ENCODE measurements at regions not wholly inside any gene's neighbourhood (a gene's known extent, or its start where the extent isn't known, plus 50 kb on each side); places are given as distances from the start of the nearest gene placed in this dataset.

DNA sequence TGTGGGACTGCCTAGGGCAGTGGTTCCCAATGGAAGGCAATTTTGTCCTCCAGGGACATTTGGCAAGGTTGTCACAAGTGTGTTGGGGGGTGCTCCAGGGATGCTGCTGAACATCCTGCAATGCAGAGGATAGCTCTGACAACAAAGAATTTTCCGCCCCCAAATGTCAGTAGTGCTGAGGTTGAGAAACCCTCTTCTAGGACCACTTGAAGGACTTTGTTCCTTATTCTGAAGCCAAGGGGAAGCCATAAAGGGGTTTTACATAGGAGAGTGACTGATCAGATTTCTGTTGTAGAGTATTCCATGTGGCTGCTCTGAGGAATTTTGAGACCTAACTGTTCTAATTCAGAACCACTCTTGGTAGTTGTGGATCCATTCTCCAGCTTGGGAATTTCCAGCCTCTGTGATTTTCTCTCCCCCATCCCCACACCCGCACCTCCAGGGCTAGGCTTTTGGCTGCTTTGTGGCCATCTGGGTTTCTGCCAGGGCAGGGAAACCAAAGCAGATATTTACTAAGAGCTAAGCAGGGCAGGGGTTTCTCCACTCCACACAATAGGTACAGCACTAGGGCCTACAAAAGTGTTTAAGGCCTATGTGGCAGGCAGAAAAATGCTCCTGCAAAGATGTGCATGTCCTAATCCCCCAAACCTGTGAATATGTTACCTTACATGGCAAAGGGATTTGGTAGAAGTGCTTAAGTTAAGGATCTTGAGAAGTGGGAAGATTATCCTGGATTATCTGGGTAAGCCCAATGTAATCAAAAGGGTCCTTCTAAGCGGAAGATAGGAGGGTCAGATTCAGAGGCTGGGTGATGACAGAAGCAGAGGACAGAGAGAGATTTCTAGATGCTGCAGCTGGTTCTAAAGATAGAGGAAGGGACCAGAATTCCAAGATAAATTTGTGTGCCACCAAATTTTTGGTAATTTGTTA is 135.4 kb downstream of the TMEM17 start:
- no peaks in the 10 kb centered on the region for H3K36me3 ChIP-seq (ENCODE audit: control insufficient read depth in 4 of 4, insufficient read depth in 3 of 4, low read depth in 1 of 4, low read length in 3 of 4)
- H3K9me3 ChIP-seq (ENCODE audit: control insufficient read depth in 4 of 4, low read length in 3 of 4), result peaks cover 0 to 8% (median 4%) of the 10 kb centered on the region in 4 donors
- 91% methylated on average over 3 of the region's 3 CpGs for WGBS
- H3K27me3 ChIP-seq (ENCODE audit: control insufficient read depth in 4 of 4, insufficient read depth in 4 of 4, low read length in 3 of 4), result no peaks in the 10 kb centered on the region
- no peak for DNase-seq (ENCODE audit: low spot score)
- TF ChIP-seq YY1 (IDR thresholded peaks at IDR 0.05), result no peak
- TF ChIP-seq, protein P1, sequence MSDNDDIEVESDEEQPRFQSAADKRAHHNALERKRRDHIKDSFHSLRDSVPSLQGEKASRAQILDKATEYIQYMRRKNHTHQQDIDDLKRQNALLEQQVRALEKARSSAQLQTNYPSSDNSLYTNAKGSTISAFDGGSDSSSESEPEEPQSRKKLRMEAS (IDR thresholded peaks at IDR 0.05), result no peak
- TF ChIP-seq NR2F2 (IDR thresholded peaks at IDR 0.05), result no peak
- TF ChIP-seq GABPA (IDR thresholded peaks at IDR 0.05 in 1 of 2, conservative IDR thresholded peaks at IDR 0.05 in 1 of 2), result no peak
- TF ChIP-seq SP1 (IDR thresholded peaks at IDR 0.05), result no peak
- TF ChIP-seq, protein P2, sequence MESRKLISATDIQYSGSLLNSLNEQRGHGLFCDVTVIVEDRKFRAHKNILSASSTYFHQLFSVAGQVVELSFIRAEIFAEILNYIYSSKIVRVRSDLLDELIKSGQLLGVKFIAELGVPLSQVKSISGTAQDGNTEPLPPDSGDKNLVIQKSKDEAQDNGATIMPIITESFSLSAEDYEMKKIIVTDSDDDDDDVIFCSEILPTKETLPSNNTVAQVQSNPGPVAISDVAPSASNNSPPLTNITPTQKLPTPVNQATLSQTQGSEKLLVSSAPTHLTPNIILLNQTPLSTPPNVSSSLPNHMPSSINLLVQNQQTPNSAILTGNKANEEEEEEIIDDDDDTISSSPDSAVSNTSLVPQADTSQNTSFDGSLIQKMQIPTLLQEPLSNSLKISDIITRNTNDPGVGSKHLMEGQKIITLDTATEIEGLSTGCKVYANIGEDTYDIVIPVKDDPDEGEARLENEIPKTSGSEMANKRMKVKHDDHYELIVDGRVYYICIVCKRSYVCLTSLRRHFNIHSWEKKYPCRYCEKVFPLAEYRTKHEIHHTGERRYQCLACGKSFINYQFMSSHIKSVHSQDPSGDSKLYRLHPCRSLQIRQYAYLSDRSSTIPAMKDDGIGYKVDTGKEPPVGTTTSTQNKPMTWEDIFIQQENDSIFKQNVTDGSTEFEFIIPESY (IDR thresholded peaks at IDR 0.05), result no peak
- TF ChIP-seq HNF4A (conservative IDR thresholded peaks at IDR 0.05), result no peak
- no peak for TF ChIP-seq RXRA (IDR thresholded peaks at IDR 0.05)
- no peak for TF ChIP-seq TAF1 (conservative IDR thresholded peaks at IDR 0.05)
- TF ChIP-seq, protein P3, sequence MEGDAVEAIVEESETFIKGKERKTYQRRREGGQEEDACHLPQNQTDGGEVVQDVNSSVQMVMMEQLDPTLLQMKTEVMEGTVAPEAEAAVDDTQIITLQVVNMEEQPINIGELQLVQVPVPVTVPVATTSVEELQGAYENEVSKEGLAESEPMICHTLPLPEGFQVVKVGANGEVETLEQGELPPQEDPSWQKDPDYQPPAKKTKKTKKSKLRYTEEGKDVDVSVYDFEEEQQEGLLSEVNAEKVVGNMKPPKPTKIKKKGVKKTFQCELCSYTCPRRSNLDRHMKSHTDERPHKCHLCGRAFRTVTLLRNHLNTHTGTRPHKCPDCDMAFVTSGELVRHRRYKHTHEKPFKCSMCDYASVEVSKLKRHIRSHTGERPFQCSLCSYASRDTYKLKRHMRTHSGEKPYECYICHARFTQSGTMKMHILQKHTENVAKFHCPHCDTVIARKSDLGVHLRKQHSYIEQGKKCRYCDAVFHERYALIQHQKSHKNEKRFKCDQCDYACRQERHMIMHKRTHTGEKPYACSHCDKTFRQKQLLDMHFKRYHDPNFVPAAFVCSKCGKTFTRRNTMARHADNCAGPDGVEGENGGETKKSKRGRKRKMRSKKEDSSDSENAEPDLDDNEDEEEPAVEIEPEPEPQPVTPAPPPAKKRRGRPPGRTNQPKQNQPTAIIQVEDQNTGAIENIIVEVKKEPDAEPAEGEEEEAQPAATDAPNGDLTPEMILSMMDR (IDR thresholded peaks at IDR 0.05; ENCODE audit: low read depth, low read length, missing input control), result no peak
- TF ChIP-seq RAD21 (IDR thresholded peaks at IDR 0.05), result no peak
- no peak for TF ChIP-seq REST (IDR thresholded peaks at IDR 0.05)
- TF ChIP-seq JUND (IDR thresholded peaks at IDR 0.05), result no peak
- no peak for TF ChIP-seq FOXA1 (IDR thresholded peaks at IDR 0.05)
- no peak for TF ChIP-seq ATF3 (IDR thresholded peaks at IDR 0.05)
- TF ChIP-seq EGR1 (IDR thresholded peaks at IDR 0.05; ENCODE audit: low read depth in 2 of 2), result no peak
- no peak for TF ChIP-seq HNF4G (IDR thresholded peaks at IDR 0.05)
- no peak for TF ChIP-seq FOXA2 (IDR thresholded peaks at IDR 0.05)
- no peak overlapping the region for H3K9ac ChIP-seq (ENCODE audit: low read depth in 1 of 2, low read length in 2 of 2)
- no peaks in the 10 kb centered on the region for H3K4me1 ChIP-seq (ENCODE audit: control insufficient read depth in 4 of 4, insufficient read depth in 4 of 4, low read length in 3 of 4)
- no peak overlapping the region for H3K27ac ChIP-seq (ENCODE audit: low read depth in 1 of 2, low read length in 2 of 2)
- H3K4me3 ChIP-seq (ENCODE audit: low read depth in 1 of 3, low read length in 3 of 3), result no peak overlapping the region

Data from liver (tissue), 8 donors.